GM19455 (cell line): ENCODE measurements at regions not wholly inside any gene's neighbourhood (a gene's known extent, or its start where the extent isn't known, plus 50 kb on each side); places are given as distances from the start of the nearest gene placed in this dataset.
"Not testable (repeated sequence)": the region's sequence is repeated elsewhere in the genome, so short reads cannot be mapped to it uniquely, and the experiment has no call there.

Experiments used
- ATAC-seq: cut with Tn5 transposase; IDR thresholded peaks from one replicate; pipeline ENCODE4 v1.9.1; 2021; ENCODE audit not compliant: unreplicated experiment

GRCh38 chr4:23114538-23114937, 421.8 kb downstream of the GBA3 start:
- no peak for ATAC-seq

- no peak for ATAC-seq
Measured at GRCh38 chr4:23113104-23113503, 420.4 kb downstream of the GBA3 start.

DNA sequence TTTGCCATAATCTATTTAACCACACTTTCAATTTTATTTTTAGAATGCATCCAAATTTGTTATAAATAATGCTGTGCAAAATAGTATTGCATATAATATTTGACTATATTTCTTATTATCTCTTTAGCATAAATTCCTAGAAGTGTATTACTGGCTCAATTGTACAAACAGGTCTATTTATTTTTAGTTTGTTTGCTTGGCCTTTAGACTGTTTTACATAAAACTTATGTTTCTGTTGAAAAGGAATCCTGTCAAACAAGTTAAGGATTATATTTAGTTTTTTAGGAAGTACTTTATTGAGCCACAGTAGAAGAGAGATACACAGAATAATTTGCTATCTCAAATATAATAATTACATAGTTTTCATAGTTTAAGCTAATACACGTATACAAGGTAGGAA, 413.8 kb downstream of the GBA3 start:
- no peak for ATAC-seq

- ATAC-seq = no peak
Measured at GRCh38 chr4:23105759-23106370, 413.1 kb downstream of the GBA3 start.

DNA sequence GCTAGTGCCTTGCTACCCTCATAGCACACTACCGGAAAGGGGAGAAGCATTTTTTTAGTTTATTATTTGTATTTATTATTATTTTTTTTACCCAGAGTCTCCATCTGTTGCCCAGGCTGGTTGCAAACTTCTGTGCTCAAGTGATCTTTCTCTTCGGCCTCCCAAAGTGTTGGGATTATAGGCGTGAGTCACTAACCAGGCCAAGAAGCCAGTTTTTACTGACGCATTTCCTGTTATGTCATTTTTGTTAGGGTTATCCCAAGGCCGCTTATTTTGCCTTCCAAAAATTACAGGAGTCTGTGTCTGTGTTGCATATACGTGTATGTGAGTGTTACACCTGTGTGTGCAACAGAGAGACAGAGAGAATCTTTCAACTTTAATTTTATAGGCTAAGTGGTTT, 404.5 kb downstream of the GBA3 start:
- ATAC-seq = no peak

- ATAC-seq = no peak
Measured at GRCh38 chr4:23091711-23092110, 399.0 kb downstream of the GBA3 start.

DNA sequence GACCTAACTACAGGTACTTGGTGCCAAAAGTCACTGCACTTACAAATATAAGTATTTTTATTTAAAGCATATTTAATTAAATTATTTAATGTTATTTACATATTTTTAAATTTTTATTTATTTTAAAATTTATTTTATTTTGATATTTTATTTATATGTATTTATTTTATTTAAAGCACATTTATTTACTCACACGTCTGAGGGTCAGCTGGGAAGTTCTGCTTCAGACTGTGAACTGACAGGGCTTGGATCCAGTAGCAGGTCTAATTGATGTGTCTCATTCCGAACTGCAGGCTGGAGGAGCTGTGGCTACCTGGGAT, 392.5 kb downstream of the GBA3 start:
- ATAC-seq = no peak

GRCh38 chr4:23084559-23085248, 392.0 kb downstream of the GBA3 start:
- ATAC-seq = no peak

DNA sequence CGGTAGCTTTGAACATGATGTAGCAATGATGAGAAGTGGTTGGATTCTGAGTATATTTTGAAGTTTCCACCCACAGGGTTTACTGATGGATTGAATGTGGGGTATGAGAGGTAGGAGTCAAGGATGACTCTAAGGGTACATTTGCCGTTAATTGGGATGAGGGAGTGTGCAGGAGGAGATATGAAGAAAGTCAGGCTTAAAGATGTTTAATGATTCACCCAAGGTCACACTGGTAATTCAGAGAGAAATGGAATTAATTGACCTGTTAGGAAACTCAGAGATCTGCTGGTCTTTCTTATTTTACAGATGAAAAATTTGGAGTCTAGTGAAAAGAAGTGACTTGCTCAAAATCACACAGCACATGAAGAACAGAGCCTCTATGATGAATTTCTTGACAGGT, 390.7 kb downstream of the GBA3 start:
- no peak for ATAC-seq

- ATAC-seq = not testable (repeated sequence)
Measured at GRCh38 chr4:23080171-23080570, 387.4 kb downstream of the GBA3 start.

DNA sequence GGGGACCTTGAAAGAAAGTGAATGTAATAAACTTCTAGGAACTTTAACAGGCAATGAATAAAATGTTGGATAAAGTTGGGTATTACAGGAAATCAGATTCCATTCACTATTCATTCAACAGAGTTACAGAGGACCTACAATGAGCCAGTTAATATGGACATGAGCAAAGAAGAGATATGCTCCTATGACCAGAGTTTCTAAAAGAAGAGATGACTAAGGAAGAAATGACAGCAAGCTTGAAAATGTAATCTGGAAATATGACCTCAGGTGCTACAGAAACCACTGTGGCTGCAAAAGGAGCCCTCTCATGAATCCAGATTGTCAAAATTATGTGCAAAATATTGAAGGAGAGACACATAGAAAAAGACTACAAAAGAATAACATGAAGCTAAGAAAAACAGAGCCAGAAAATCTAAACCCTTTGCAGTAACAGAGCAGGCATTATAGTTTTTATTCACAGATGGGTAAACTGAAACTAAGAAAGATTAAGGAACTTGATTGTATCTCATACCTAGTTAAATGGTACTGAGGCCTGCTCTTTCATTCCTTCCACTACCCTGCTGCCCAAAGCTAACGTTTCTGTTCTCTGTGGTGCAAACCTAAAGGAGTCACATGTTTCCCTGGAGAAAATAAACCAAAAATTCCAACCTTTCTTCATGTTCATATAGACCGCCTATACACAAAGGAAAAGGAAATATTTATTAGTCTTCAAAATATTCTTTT, 378.3 kb downstream of the GBA3 start:
- no peak for ATAC-seq

DNA sequence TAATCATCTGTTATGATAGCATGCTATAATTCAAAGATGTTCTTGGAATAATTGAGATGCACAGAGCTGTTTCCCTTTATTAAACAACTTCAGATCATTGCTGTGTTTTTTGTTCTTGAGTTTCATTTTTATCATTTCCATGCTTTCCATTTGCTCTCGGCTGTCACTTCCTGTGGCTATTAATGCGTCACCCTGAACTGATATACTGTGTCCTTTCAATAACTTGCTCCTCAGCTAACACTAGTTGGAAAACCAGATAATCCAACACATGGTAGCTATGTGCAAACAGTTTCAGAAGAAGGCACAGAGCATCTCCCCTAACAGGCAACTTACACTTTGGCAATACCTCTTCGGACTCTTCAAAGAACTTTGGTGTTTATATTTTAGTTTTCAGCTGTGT, 376.0 kb downstream of the GBA3 start:
- no peak for ATAC-seq

GRCh38 chr4:23068287-23068686, 375.6 kb downstream of the GBA3 start:
- no peak for ATAC-seq

GRCh38 chr4:23062188-23062587, 369.5 kb downstream of the GBA3 start:
- no peak for ATAC-seq

DNA sequence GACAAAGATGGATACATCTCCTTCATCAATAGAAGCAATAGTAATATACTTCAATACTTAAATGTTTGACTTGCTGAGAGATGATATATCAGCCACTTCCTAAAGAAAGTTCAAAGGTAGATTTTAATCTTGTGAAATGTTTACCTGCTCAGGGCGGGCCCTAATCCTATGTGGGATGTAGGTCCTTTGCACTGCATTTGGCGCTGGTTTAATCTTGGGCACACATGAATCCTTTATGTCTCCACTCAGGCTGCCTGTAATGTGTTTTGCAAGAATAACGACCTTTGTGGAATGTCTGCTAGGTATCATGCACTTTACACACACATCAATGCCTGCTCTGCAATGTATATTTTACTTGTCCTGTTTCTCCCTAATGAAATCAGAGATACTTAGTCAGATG, 368.7 kb downstream of the GBA3 start:
- no peak for ATAC-seq

- ATAC-seq = no peak
Measured at GRCh38 chr4:23060776-23061175, 368.0 kb downstream of the GBA3 start.

DNA sequence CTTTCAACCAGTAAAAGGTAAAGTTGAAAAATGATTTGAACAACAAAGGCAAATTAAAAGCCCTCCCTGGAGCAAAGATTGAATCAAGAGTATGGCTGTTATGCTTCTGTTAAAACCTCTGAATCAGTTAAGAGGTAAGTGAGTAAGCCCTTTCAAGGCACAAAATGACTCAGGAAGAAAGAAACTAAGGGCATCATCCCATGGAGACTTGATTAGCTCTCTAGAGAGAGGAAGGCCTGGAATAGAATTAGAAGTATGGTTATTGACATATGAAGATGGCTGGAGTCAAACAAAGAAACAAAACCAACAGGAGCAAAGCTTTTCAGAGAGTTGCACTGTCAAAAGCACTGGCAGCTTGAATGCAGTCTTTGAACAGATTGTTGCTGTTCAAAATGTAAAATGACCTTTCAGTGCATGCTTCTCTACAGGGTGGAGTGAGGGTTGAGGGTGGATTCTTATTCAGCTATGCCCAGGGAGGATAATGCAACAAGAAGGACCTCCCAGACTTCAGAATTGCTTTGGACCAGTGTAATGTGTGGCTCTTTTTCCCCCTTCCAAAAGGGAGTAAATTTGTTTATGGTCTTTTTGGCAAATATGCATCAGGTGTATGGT, 365.5 kb downstream of the GBA3 start:
- no peak for ATAC-seq

- ATAC-seq = no peak
Measured at GRCh38 chr4:23041501-23041900, 348.8 kb downstream of the GBA3 start.

DNA sequence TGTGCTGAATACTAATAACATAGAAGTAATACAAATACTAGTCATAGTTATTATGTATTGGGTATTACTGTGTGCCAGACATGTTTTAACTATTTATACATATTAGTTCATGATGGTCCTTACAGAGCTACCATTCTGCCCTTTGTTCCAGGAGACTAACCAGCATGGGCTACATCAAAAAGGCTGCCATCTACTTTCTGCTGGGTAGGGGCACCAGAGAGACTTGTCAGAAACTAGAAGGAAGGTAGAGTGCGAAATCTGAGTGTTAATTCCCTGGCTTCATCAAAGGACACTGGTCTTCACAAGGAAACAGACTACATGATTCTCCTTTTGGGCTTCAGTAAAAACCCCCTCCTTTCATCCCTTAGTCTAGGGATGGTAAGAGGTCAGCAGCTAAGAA, 347.8 kb downstream of the GBA3 start:
- no peak for ATAC-seq

DNA sequence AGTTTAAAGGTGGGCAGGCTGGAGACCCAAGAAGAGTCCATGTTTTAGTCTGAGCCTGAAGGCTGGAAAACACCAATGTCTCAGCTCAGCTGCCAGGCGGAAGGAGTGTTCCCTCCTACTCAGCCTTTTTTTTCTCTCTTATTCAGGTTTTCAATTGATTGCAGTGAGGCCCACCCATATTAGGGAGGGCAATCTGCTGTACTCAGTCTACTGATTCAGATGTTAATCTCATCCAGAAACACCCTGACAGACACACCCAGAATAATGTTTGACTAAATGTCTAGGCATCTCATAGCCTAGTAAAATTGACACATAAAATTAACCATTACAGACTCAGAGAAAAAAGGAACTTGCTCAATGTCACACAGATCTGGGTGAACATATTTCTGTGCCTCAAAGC, 347.1 kb downstream of the GBA3 start:
- ATAC-seq = no peak

- no peak for ATAC-seq
Measured at GRCh38 chr4:23038626-23039491, 346.1 kb downstream of the GBA3 start.
